H9 (cell line): ENCODE measurements at regions not wholly inside any gene's neighbourhood (a gene's known extent, or its start where the extent isn't known, plus 50 kb on each side); places are given as distances from the start of the nearest gene placed in this dataset.

ENCODE experiments used
- DNase-seq: peaks from one replicate; pipeline ENCODE4 v3.0.0-alpha.2; 2017
- H2AFZ ChIP-seq: one replicate; pipeline ENCODE4 v1.6.1; 2013; ENCODE audit warnings: mild to moderate bottlenecking, low read length, control low read depth, moderate library complexity
- H2AK5ac ChIP-seq: 2 replicates; pipeline ENCODE4 v1.6.1; 2013; ENCODE audit warnings: low read length, control low read depth, mixed read lengths; ENCODE audit not compliant: insufficient read length
- H2BK120ac ChIP-seq: one replicate; pipeline ENCODE4 v1.6.1; 2013; ENCODE audit warnings: low read depth, mild to moderate bottlenecking, low read length, control low read depth, inconsistent platforms; ENCODE audit not compliant: poor library complexity, severe bottlenecking
- H2BK12ac ChIP-seq: 2 replicates; pipeline ENCODE4 v1.6.1; 2013; ENCODE audit warnings: low read length, control low read depth, mixed read lengths, low read depth; ENCODE audit not compliant: insufficient read length
- H2BK15ac ChIP-seq: 2 replicates; pipeline ENCODE4 v1.6.1; 2013; ENCODE audit warnings: low read depth, low read length, control low read depth
- H2BK20ac ChIP-seq: one replicate; pipeline ENCODE4 v1.6.1; 2013; ENCODE audit warnings: low read depth, mild to moderate bottlenecking, low read length, control low read depth, inconsistent platforms; ENCODE audit not compliant: poor library complexity, severe bottlenecking
- H2BK5ac ChIP-seq: 2 replicates; pipeline ENCODE4 v1.6.1; 2013; ENCODE audit warnings: low read length, control low read depth, mixed read lengths; ENCODE audit not compliant: insufficient read length
- H3K14ac ChIP-seq: 2 replicates; pipeline ENCODE4 v1.6.1; 2013; ENCODE audit warnings: low read length, control low read depth; ENCODE audit not compliant: insufficient read depth
- H3K18ac ChIP-seq: 2 replicates; pipeline ENCODE4 v1.6.1; 2013; ENCODE audit warnings: low read depth, mild to moderate bottlenecking, mixed read lengths, low read length, control low read depth; ENCODE audit not compliant: insufficient read length
- H3K23ac ChIP-seq: 2 replicates; pipeline ENCODE4 v1.6.1; 2013; ENCODE audit warnings: low read length, control low read depth, mixed read lengths, low read depth; ENCODE audit not compliant: insufficient read length
- H3K23me2 ChIP-seq: 2 replicates; pipeline ENCODE4 v1.6.1; 2013; ENCODE audit warnings: low read depth, mild to moderate bottlenecking, mixed read lengths, low read length, control low read depth; ENCODE audit not compliant: insufficient read length, poor library complexity, severe bottlenecking
- H3K27ac ChIP-seq: 2 replicates; pipeline ENCODE4 v1.5.1; 2013; ENCODE audit warnings: low read length, control low read depth, mixed read lengths, low read depth; ENCODE audit not compliant: insufficient read length
- H3K27me3 ChIP-seq: 2 replicates; pipeline ENCODE4 v1.6.1; 2013; ENCODE audit warnings: low read length, control low read depth, inconsistent platforms; ENCODE audit not compliant: insufficient read depth
- H3K4ac ChIP-seq: 2 replicates; pipeline ENCODE4 v1.6.1; 2013; ENCODE audit warnings: low read depth, mild to moderate bottlenecking, control low read depth, inconsistent platforms, low read length, moderate library complexity
- H3K4me1 ChIP-seq: 2 replicates; pipeline ENCODE4 v1.6.1; 2013; ENCODE audit warnings: low read length, control low read depth, inconsistent platforms; ENCODE audit not compliant: insufficient read depth
- H3K4me2 ChIP-seq: 2 replicates; pipeline ENCODE4 v1.6.1; 2013; ENCODE audit warnings: low read length, control low read depth, mixed read lengths; ENCODE audit not compliant: insufficient read length, insufficient read depth
- H3K56ac ChIP-seq: 2 replicates; pipeline ENCODE4 v1.6.1; 2013; ENCODE audit warnings: low read depth, mild to moderate bottlenecking, mixed read lengths, low read length, control low read depth; ENCODE audit not compliant: insufficient read length
- H3K79me1 ChIP-seq: 2 replicates; pipeline ENCODE4 v1.6.1; 2013; ENCODE audit warnings: low read depth, mild to moderate bottlenecking, moderate library complexity, low read length, control low read depth, inconsistent platforms; ENCODE audit not compliant: insufficient read depth, poor library complexity, severe bottlenecking
- H3K79me2 ChIP-seq: 2 replicates; pipeline ENCODE4 v1.6.1; 2013; ENCODE audit warnings: low read length, control low read depth, inconsistent platforms; ENCODE audit not compliant: insufficient read depth
- H3K9ac ChIP-seq: 2 replicates; pipeline ENCODE4 v1.6.1; 2013; ENCODE audit warnings: low read length, control low read depth, mixed read lengths; ENCODE audit not compliant: insufficient read length; ENCODE audit errors: extremely low read depth
- H3K9me3 ChIP-seq: one replicate; pipeline ENCODE4 v1.6.1; 2013; ENCODE audit warnings: low read depth, low read length, inconsistent platforms; ENCODE audit not compliant: control insufficient read depth
- H3T11ph ChIP-seq: one replicate; pipeline ENCODE4 v1.6.1; 2013; ENCODE audit warnings: mild to moderate bottlenecking, low read length, control low read depth, inconsistent platforms
- H4K20me1 ChIP-seq: one replicate; pipeline ENCODE4 v1.6.1; 2013; ENCODE audit not compliant: control insufficient read depth, insufficient read length, insufficient read depth
- H4K5ac ChIP-seq: 2 replicates; pipeline ENCODE4 v1.6.1; 2013; ENCODE audit warnings: low read depth, mild to moderate bottlenecking, mixed read lengths, low read length, control low read depth; ENCODE audit not compliant: insufficient read length
- H4K8ac ChIP-seq: replicated peaks from 2 replicates; pipeline ENCODE4 v1.6.1; 2013; ENCODE audit warnings: low read length, control low read depth, mixed read lengths, low read depth; ENCODE audit not compliant: insufficient read length
- H4K91ac ChIP-seq: 2 replicates; pipeline ENCODE4 v1.6.1; 2013; ENCODE audit warnings: low read depth, mild to moderate bottlenecking, moderate library complexity, mixed read lengths, low read length, control low read depth; ENCODE audit not compliant: insufficient read length
- H3K27ac Mint-ChIP-seq, 3 experiments: 2 replicates in 2 of 3; 3 replicates in 1 of 3; pipeline ENCODE4 v1.8.0; 2020 to 2021; ENCODE audit warnings: mixed read lengths in 3 of 3, mild to moderate bottlenecking in 1 of 3, moderate library complexity in 1 of 3
- H3K27me3 Mint-ChIP-seq: 2 replicates; pipeline ENCODE4 v1.8.0; 2021; ENCODE audit warnings: low read depth, mild to moderate bottlenecking, moderate library complexity, mixed read lengths
- H3K36me3 Mint-ChIP-seq, 3 experiments: 2 replicates in 2 of 3; 3 replicates in 1 of 3; pipeline ENCODE4 v1.8.0; 2020 to 2021; ENCODE audit warnings: low read depth in 3 of 3, mixed read lengths in 3 of 3; ENCODE audit not compliant: insufficient read depth in 1 of 3
- H3K4me1 Mint-ChIP-seq, 2 experiments: 2 replicates each; pipeline ENCODE4 v1.8.0; 2020; ENCODE audit warnings: mixed read lengths in 2 of 2
- H3K4me3 Mint-ChIP-seq, 2 experiments: 2 replicates in 1 of 2; 3 replicates in 1 of 2; pipeline ENCODE4 v1.8.0; 2020 to 2021; ENCODE audit warnings: mild to moderate bottlenecking in 2 of 2, mixed read lengths in 2 of 2, moderate library complexity in 1 of 2
- H3K9me3 Mint-ChIP-seq, 2 experiments: 2 replicates in 1 of 2; 3 replicates in 1 of 2; pipeline ENCODE4 v1.8.0; 2020; ENCODE audit warnings: mild to moderate bottlenecking in 2 of 2, mixed read lengths in 2 of 2, moderate library complexity in 1 of 2
- CTCF ChIP-seq: fragments of 200-600 bp; sonication (generic); conservative IDR thresholded peaks from 3 replicates; pipeline ENCODE4 v1.8.0; 2021; ENCODE audit warnings: antibody characterized with exemption, mild to moderate bottlenecking
- WGBS: extraction: QIAGEN DNeasy Blood & Tissue Kit; methylation state at CpG from one replicate; pipeline ENCODE4 v1.1.7; 2013; ENCODE audit warnings: missing lambda C conversion rate, low lambda C conversion rate, mixed read lengths; ENCODE audit not compliant: insufficient read length; ENCODE audit errors: extremely low coverage; 5-methylcytosine and 5-hydroxymethylcytosine counted together

- H2BK15ac ChIP-seq = no peak overlapping the region
- no peak overlapping the region; the same call in 1 of the 2 replicates for H3K14ac ChIP-seq
- H3K27ac ChIP-seq = no peak overlapping the region
- no peak overlapping the region for H2BK20ac ChIP-seq
- H3K56ac ChIP-seq = no peak overlapping the region
- no peak overlapping the region for H2AFZ ChIP-seq
- H2BK12ac ChIP-seq = no peak overlapping the region
- H3K4ac ChIP-seq = no peak overlapping the region
- no peak overlapping the region for H2BK5ac ChIP-seq
- H3K4me1 ChIP-seq = no peaks in the 10 kb centered on the region
- H4K8ac ChIP-seq = no peak overlapping the region
- Mint-ChIP-seq H3K27ac (no peak overlapping the region), H3K9me3 (peaks cover 13 to 17% of the 10 kb centered on the region in 2 experiments), H3K27me3 (peaks cover 11% of the 10 kb centered on the region), H3K4me3 (no peak overlapping the region), H3K4me1 (no peaks in the 10 kb centered on the region), H3K36me3 (peaks cover 0 to 9% (median 3%) of the 10 kb centered on the region in 3 experiments; a peak in 4 of 7 replicates)
- no peak overlapping the region for H2AK5ac ChIP-seq
- no peaks in the 10 kb centered on the region for H4K20me1 ChIP-seq
- H3K27me3 ChIP-seq = no peaks in the 10 kb centered on the region
- no peaks in the 10 kb centered on the region for H3K9me3 ChIP-seq
- H3K9ac ChIP-seq = no peak overlapping the region
- H3K18ac ChIP-seq = no peak overlapping the region
- no peaks in the 10 kb centered on the region for H3K79me1 ChIP-seq
- no peak overlapping the region for H4K5ac ChIP-seq
- no peak overlapping the region for H2BK120ac ChIP-seq
- no CpG with 5 or more reads among the region's 6 CpGs for WGBS
- no peak overlapping the region for H3K4me2 ChIP-seq
- H4K91ac ChIP-seq = no peak overlapping the region
- H3T11ph ChIP-seq = no peak overlapping the region
- no peak for TF ChIP-seq CTCF
- H3K23me2 ChIP-seq = no peaks in the 10 kb centered on the region
- no peaks in the 10 kb centered on the region for H3K79me2 ChIP-seq
- DNase-seq = no peak
- no peak overlapping the region for H3K23ac ChIP-seq
These were observed 65.3 kb upstream of the SNRK start for GRCh38 chr3:43221076-43221475.
